ENCODE measurements at regions not wholly inside any gene's neighbourhood (a gene's known extent, or its start where the extent isn't known, plus 50 kb on each side); places are given as distances from the start of the nearest gene placed in this dataset.

DNA sequence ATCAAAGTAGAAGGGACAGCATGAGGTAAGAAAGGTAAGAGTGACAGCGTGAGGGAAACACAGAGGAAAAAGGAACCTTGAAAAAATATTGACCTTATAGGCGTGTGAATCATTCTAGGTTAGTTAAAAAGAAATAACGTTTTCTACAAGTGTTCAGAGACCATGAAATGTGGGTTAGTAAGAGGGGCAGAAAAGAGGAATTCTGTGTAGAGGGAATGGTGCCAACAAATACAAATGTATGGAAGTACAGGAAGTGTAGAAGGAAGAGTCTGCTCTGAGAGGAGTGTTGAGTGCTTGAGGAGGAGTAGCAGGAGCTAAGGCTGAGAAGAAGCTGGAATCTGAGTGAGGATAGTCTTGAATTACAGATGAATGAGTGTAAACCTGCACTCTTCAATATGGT is 418.6 kb upstream of the RIOK2 start:
- Mint-ChIP-seq H3K27ac (ENCODE audit: unreplicated experiment) (peak overlapping the region; percentile 8), H3K9me3 (ENCODE audit: unreplicated experiment) (peaks cover 36% of the 10 kb centered on the region), H3K4me1 (ENCODE audit: unreplicated experiment) (peaks cover 9% of the 10 kb centered on the region), H3K4me3 (ENCODE audit: unreplicated experiment) (no peak overlapping the region), H3K27me3 (ENCODE audit: unreplicated experiment) (peaks cover 5% of the 10 kb centered on the region), H3K36me3 (ENCODE audit: unreplicated experiment) (peaks cover 7% of the 10 kb centered on the region)
- TF ChIP-seq CTCF (IDR thresholded peaks at IDR 0.05), result no peak
- no peak for DNase-seq (ENCODE audit: extremely low spot score, unreplicated experiment)

DNA sequence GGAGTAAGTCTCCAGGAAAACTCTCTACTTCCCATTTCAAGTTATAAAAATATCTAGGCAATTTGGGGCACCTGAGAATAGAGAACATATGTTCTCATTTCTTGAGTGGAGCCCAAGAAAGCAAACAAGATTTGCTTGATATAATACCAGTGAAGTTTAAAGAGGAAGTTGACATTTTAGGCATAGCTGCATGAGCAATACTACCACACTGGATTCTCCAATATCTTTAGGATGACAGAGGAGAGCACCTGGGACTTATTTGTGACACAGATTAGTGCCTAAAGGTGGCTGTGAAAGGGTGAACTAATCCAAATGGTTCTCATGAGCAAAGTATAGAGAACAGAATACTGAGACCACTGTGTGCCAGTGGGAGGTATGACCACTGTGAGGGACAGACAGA is 423.5 kb upstream of the RIOK2 start:
- H3K27ac Mint-ChIP-seq (ENCODE audit: unreplicated experiment), result no peak overlapping the region
- H3K4me1 Mint-ChIP-seq (ENCODE audit: unreplicated experiment), result peaks cover 4% of the 10 kb centered on the region
- H3K4me3 Mint-ChIP-seq (ENCODE audit: unreplicated experiment), result no peak overlapping the region
- H3K9me3 Mint-ChIP-seq (ENCODE audit: unreplicated experiment), result peaks cover 13% of the 10 kb centered on the region
- no peaks in the 10 kb centered on the region for H3K36me3 Mint-ChIP-seq (ENCODE audit: unreplicated experiment)
- peaks cover 12% of the 10 kb centered on the region for H3K27me3 Mint-ChIP-seq (ENCODE audit: unreplicated experiment)
- no peak for TF ChIP-seq CTCF (IDR thresholded peaks at IDR 0.05)
- no peak for DNase-seq (ENCODE audit: extremely low spot score, unreplicated experiment)

GRCh38 chr5:97608501-97608900 is 425.5 kb upstream of the RIOK2 start:
- H3K4me1 Mint-ChIP-seq (ENCODE audit: unreplicated experiment), result no peaks in the 10 kb centered on the region
- no peak overlapping the region for H3K27ac Mint-ChIP-seq (ENCODE audit: unreplicated experiment)
- peaks cover 12% of the 10 kb centered on the region for H3K27me3 Mint-ChIP-seq (ENCODE audit: unreplicated experiment)
- no peak overlapping the region for H3K4me3 Mint-ChIP-seq (ENCODE audit: unreplicated experiment)
- no peak for TF ChIP-seq CTCF (IDR thresholded peaks at IDR 0.05)
- DNase-seq (ENCODE audit: extremely low spot score, unreplicated experiment), result no peak
- H3K9me3 Mint-ChIP-seq (ENCODE audit: unreplicated experiment), result peaks cover 10% of the 10 kb centered on the region
- H3K36me3 Mint-ChIP-seq (ENCODE audit: unreplicated experiment), result no peaks in the 10 kb centered on the region

GRCh38 chr5:97618721-97619120 is 435.7 kb upstream of the RIOK2 start:
- TF ChIP-seq CTCF (IDR thresholded peaks at IDR 0.05), result no peak
- no peak overlapping the region for H3K4me3 Mint-ChIP-seq (ENCODE audit: unreplicated experiment)
- H3K27me3 Mint-ChIP-seq (ENCODE audit: unreplicated experiment), result peaks cover 15% of the 10 kb centered on the region
- H3K36me3 Mint-ChIP-seq (ENCODE audit: unreplicated experiment), result peaks cover 2% of the 10 kb centered on the region
- peaks cover 5% of the 10 kb centered on the region for H3K4me1 Mint-ChIP-seq (ENCODE audit: unreplicated experiment)
- no peak for DNase-seq (ENCODE audit: extremely low spot score, unreplicated experiment)
- H3K9me3 Mint-ChIP-seq (ENCODE audit: unreplicated experiment), result peaks cover 24% of the 10 kb centered on the region
- H3K27ac Mint-ChIP-seq (ENCODE audit: unreplicated experiment), result no peak overlapping the region

- Mint-ChIP-seq H3K27ac (ENCODE audit: unreplicated experiment) (no peak overlapping the region), H3K9me3 (ENCODE audit: unreplicated experiment) (peaks cover 24% of the 10 kb centered on the region), H3K4me1 (ENCODE audit: unreplicated experiment) (peaks cover 12% of the 10 kb centered on the region)
Measured at GRCh38 chr5:97623441-97623840, 440.4 kb upstream of the RIOK2 start.

More at GRCh38 chr5:97623441-97623840, 440.4 kb upstream of the RIOK2 start:
- Mint-ChIP-seq H3K4me3 (ENCODE audit: unreplicated experiment) (no peak overlapping the region), H3K36me3 (ENCODE audit: unreplicated experiment) (peaks cover 2% of the 10 kb centered on the region), H3K27me3 (ENCODE audit: unreplicated experiment) (peaks cover 15% of the 10 kb centered on the region)
- no peak for TF ChIP-seq CTCF (IDR thresholded peaks at IDR 0.05)
- DNase-seq (ENCODE audit: extremely low spot score, unreplicated experiment), result no peak

All from osteocyte (in vitro differentiated cells).